HG03521 (cell line): ENCODE measurements at regions not wholly inside any gene's neighbourhood (a gene's known extent, or its start where the extent isn't known, plus 50 kb on each side); places are given as distances from the start of the nearest gene placed in this dataset.
"Not testable (repeated sequence)": the region's sequence is repeated elsewhere in the genome, so short reads cannot be mapped to it uniquely, and the experiment has no call there.

Experiments
- ATAC-seq: cut with Tn5 transposase; IDR thresholded peaks from one replicate; pipeline ENCODE4 v1.9.1; 2021; ENCODE audit warnings: mild to moderate bottlenecking, moderate library complexity; ENCODE audit not compliant: unreplicated experiment

- ATAC-seq = no peak
Observed at GRCh38 chr2:13334545-13334944, 617.8 kb downstream of the TRIB2 start.

- no peak for ATAC-seq
Observed at GRCh38 chr2:13335862-13336535, 619.3 kb downstream of the TRIB2 start.

GRCh38 chr2:13351068-13351467 is 634.3 kb downstream of the TRIB2 start:
- ATAC-seq = no peak

GRCh38 chr2:13353083-13353482 is 636.3 kb downstream of the TRIB2 start:
- ATAC-seq = no peak

- ATAC-seq = no peak
Observed at GRCh38 chr2:13354031-13354430, 637.3 kb downstream of the TRIB2 start.

- not testable (repeated sequence) for ATAC-seq
Observed at GRCh38 chr2:13381928-13382327, 665.2 kb downstream of the TRIB2 start.

- ATAC-seq = not testable (repeated sequence)
Observed at GRCh38 chr2:13389172-13389571, 672.4 kb downstream of the TRIB2 start.

- no peak for ATAC-seq
Observed at GRCh38 chr2:13390676-13391075, 673.9 kb downstream of the TRIB2 start.

GRCh38 chr2:13401312-13401711 is 684.6 kb downstream of the TRIB2 start:
- ATAC-seq = no peak

GRCh38 chr2:13413989-13414388 is 697.3 kb downstream of the TRIB2 start:
- no peak for ATAC-seq

- no peak for ATAC-seq
Observed at GRCh38 chr2:13414897-13415296, 698.2 kb downstream of the TRIB2 start.

- ATAC-seq = no peak
Observed at GRCh38 chr2:13433954-13434353, 717.2 kb downstream of the TRIB2 start.

- not testable (repeated sequence) for ATAC-seq
Observed at GRCh38 chr2:13443554-13444261, 727.0 kb downstream of the TRIB2 start.

GRCh38 chr2:13462464-13462863 is 745.7 kb downstream of the TRIB2 start:
- ATAC-seq = no peak

GRCh38 chr2:13466076-13466475 is 749.3 kb downstream of the TRIB2 start:
- no peak for ATAC-seq

- ATAC-seq = no peak
Observed at GRCh38 chr2:13474538-13474937, 757.8 kb downstream of the TRIB2 start.

- ATAC-seq = peak; percentile 55
Observed at GRCh38 chr2:13480057-13480456, 763.3 kb downstream of the TRIB2 start.

GRCh38 chr2:13481201-13481600 is 764.5 kb downstream of the TRIB2 start:
- no peak for ATAC-seq

- no peak for ATAC-seq
Observed at GRCh38 chr2:13485256-13485655, 768.5 kb downstream of the TRIB2 start.

- ATAC-seq = no peak
Observed at GRCh38 chr2:13488965-13489364, 772.2 kb downstream of the TRIB2 start.

- ATAC-seq = no peak
Observed at GRCh38 chr2:13492262-13492661, 775.5 kb downstream of the TRIB2 start.

GRCh38 chr2:13495051-13495450 is 778.3 kb downstream of the TRIB2 start:
- ATAC-seq = no peak

- no peak for ATAC-seq
Observed at GRCh38 chr2:13504808-13505207, 788.1 kb downstream of the TRIB2 start.
